HepG2 (cell line): ENCODE measurements at regions not wholly inside any gene's neighbourhood (a gene's known extent, or its start where the extent isn't known, plus 50 kb on each side); places are given as distances from the start of the nearest gene placed in this dataset.

ENCODE experiments used
- CC2D1A ChIP-seq: sonication (generic); formaldehyde crosslinking; IDR thresholded peaks from 2 replicates; pipeline ENCODE4 v1.8.1; 2023; ENCODE audit warnings: mild to moderate bottlenecking, missing genetic modification reagents
- CCDC6 ChIP-seq: sonication (generic); formaldehyde crosslinking; IDR thresholded peaks from 2 replicates; pipeline ENCODE4 v1.8.1; 2022; ENCODE audit warnings: mild to moderate bottlenecking, missing genetic modification reagents, moderate library complexity
- E2F5 ChIP-seq: sonication (generic); formaldehyde crosslinking; conservative IDR thresholded peaks from 2 replicates; pipeline ENCODE4 v1.4.0; 2020; ENCODE audit warnings: missing genetic modification reagents
- FOXA1 ChIP-seq, 2 experiments: fragments of 450-650 bp in 1 of 2; sonication (generic) in 1 of 2; formaldehyde crosslinking in 1 of 2; IDR thresholded peaks; 2 replicates each; pipeline versions ENCODE4 v1.4.0 to v1.6.1; 2016 to 2020; ENCODE audit warnings: missing genetic modification reagents in 1 of 2
- GLI4 ChIP-seq: sonication (generic); formaldehyde crosslinking; IDR thresholded peaks from 2 replicates; pipeline ENCODE4 v1.5.1; 2020; ENCODE audit warnings: missing genetic modification reagents, mild to moderate bottlenecking, moderate library complexity, borderline replicate concordance
- HHEX ChIP-seq: IDR thresholded peaks from 2 replicates; pipeline ENCODE4 v1.6.1; 2016; ENCODE audit warnings: control low read depth
- MED13 ChIP-seq: sonication (generic); formaldehyde crosslinking; IDR thresholded peaks from 2 replicates; pipeline ENCODE4 v1.5.0; 2020; ENCODE audit warnings: missing genetic modification reagents
- MEIS2 ChIP-seq: sonication (generic); formaldehyde crosslinking; IDR thresholded peaks from 2 replicates; pipeline ENCODE4 v1.9.0; 2021; ENCODE audit warnings: mild to moderate bottlenecking, missing genetic modification reagents
- NFYB ChIP-seq: sonication (generic); formaldehyde crosslinking; IDR thresholded peaks from 2 replicates; pipeline ENCODE4 v1.4.0; 2020; ENCODE audit warnings: missing genetic modification reagents
- NRL ChIP-seq: sonication (generic); formaldehyde crosslinking; IDR thresholded peaks from 2 replicates; pipeline ENCODE4 v1.5.0; 2020; ENCODE audit warnings: missing genetic modification reagents, mild to moderate bottlenecking, moderate library complexity, borderline replicate concordance
- SAFB2 ChIP-seq: sonication (generic); formaldehyde crosslinking; IDR thresholded peaks from 2 replicates; pipeline ENCODE4 v1.5.1; 2020; ENCODE audit warnings: missing genetic modification reagents, low read depth, mild to moderate bottlenecking, borderline replicate concordance
- SALL1 ChIP-seq: sonication (generic); formaldehyde crosslinking; IDR thresholded peaks from 2 replicates; pipeline ENCODE4 v1.8.0; 2022; ENCODE audit warnings: mild to moderate bottlenecking, missing genetic modification reagents
- SSRP1 ChIP-seq: IDR thresholded peaks from 2 replicates; pipeline ENCODE4 v1.6.1; 2016; ENCODE audit warnings: control low read depth
- TRIM24 ChIP-seq: sonication (generic); formaldehyde crosslinking; IDR thresholded peaks from 2 replicates; pipeline ENCODE4 v1.8.0; 2022; ENCODE audit warnings: mild to moderate bottlenecking, missing genetic modification reagents
- ZNF138 ChIP-seq: sonication (generic); formaldehyde crosslinking; IDR thresholded peaks from 2 replicates; pipeline ENCODE4 v1.5.0; 2020; ENCODE audit warnings: mild to moderate bottlenecking, low read depth, missing genetic modification reagents
- ZNF275 ChIP-seq: sonication (generic); formaldehyde crosslinking; IDR thresholded peaks from 2 replicates; pipeline ENCODE4 v1.8.0; 2022; ENCODE audit warnings: missing genetic modification reagents, mild to moderate bottlenecking, inconsistent platforms, borderline replicate concordance
- ZNF407 ChIP-seq: sonication (generic); formaldehyde crosslinking; IDR thresholded peaks from one replicate; pipeline ENCODE4 v1.5.1; 2020; ENCODE audit warnings: mild to moderate bottlenecking, missing genetic modification reagents; ENCODE audit errors: not compliant biosample characterization
- ZNF775 ChIP-seq: sonication (generic); formaldehyde crosslinking; IDR thresholded peaks from 2 replicates; pipeline ENCODE4 v1.4.0; 2020; ENCODE audit warnings: missing genetic modification reagents, mild to moderate bottlenecking, moderate library complexity, borderline replicate concordance

- TF ChIP-seq ZNF407 (CRISPR knock-in tag) (no peak), NRL (CRISPR knock-in tag) (peak; percentile 98), MED13 (peak; percentile 98), GLI4 (CRISPR knock-in tag) (peak; percentile 62; the same call in 1 of the 2 replicates), FOXA1 (IDR thresholded peaks at IDR 0.05) (peak; percentile 95), FOXA1 (CRISPR knock-in tag; IDR thresholded peaks at IDR 0.05) (peak; percentile 100), SALL1 (CRISPR knock-in tag) (peak; percentile 100), HHEX (CRISPR knock-in tag) (peak; percentile 87), NFYB (CRISPR knock-in tag) (peak; percentile 64), ZNF275 (CRISPR knock-in tag) (no peak; the same call in 1 of the 2 replicates), SAFB2 (CRISPR knock-in tag) (peak; percentile 95; the same call in 1 of the 2 replicates), CCDC6 (CRISPR knock-in tag) (peak; percentile 90), MEIS2 (CRISPR knock-in tag) (peak; percentile 98), CC2D1A (CRISPR knock-in tag) (no peak; the same call in 1 of the 2 replicates), ZNF775 (CRISPR knock-in tag) (no peak), ZNF138 (CRISPR knock-in tag) (no peak), SSRP1 (CRISPR knock-in tag) (peak; percentile 91; the same call in 1 of the 2 replicates), E2F5 (CRISPR knock-in tag) (no peak), TRIM24 (CRISPR knock-in tag) (peak; percentile 93)
Observed at GRCh38 chr1:213371847-213372619, 321.0 kb downstream of the RPS6KC1 start (continued).
